GM12873 (cell line): ENCODE measurements at regions not wholly inside any gene's neighbourhood (a gene's known extent, or its start where the extent isn't known, plus 50 kb on each side); places are given as distances from the start of the nearest gene placed in this dataset.

Experiments
- CTCF ChIP-seq: IDR thresholded peaks from 2 replicates; pipeline ENCODE4 v1.5.1; 2012; ENCODE audit warnings: low read depth, mild to moderate bottlenecking, moderate library complexity, low read length, control low read depth; ENCODE audit not compliant: insufficient read depth; ENCODE audit errors: missing control alignments

- TF ChIP-seq CTCF, result no peak
Measured at GRCh38 chr9:99465231-99465907, 243.3 kb downstream of the SEC61B start.

DNA sequence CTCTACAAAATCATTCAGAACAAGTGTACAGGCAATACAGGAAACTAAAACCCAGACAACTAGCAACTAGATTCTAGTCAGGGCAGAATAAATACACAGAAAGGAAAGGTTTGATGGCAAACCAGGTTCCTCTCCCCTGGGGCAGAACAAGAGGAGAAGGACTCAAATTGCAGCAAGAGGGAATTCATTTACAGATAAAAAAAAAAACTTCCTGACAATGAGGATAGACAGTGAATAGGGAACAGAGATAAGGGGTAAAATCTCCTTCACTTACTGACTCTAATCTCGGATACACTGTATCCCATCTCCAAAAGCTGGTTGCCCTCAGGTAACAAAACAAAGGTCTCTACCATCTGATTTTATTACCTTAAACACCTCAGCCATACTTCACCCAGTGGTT, 244.0 kb downstream of the SEC61B start:
- no peak for TF ChIP-seq CTCF

GRCh38 chr9:99466781-99467180, 244.7 kb downstream of the SEC61B start:
- TF ChIP-seq CTCF, result no peak

GRCh38 chr9:99471033-99471432, 249.0 kb downstream of the SEC61B start:
- no peak for TF ChIP-seq CTCF

DNA sequence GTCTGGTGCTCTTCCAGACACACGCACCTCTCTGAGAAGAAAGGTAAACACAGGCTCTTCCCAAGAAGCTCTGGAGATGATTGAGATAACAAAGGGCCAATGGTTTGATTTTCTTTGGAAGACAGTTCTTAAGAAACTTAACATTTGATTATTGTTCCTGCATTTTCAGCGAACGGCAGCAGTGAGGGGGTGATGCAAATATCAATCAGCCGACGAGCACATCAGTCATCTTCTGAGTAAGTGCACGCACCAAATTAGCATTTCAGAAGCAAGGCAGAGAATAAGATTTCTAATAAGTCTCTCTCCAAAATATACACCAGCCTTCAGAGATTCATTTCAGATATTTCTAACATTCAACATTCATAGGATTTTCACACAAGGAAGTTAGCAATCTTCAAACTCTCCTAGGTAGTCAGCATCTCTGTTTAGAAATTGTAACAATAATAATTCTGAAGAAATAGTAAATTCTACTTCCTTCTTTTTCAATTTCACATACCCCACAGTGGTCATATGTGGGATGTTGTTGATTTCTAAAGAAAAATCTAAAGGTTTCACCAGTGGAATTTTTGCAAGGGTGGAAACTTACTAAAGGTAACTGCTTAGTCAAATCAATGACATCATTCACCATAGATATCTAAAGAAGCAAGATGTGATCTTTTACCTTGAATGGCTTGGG, 250.3 kb downstream of the SEC61B start:
- TF ChIP-seq CTCF, result no peak

DNA sequence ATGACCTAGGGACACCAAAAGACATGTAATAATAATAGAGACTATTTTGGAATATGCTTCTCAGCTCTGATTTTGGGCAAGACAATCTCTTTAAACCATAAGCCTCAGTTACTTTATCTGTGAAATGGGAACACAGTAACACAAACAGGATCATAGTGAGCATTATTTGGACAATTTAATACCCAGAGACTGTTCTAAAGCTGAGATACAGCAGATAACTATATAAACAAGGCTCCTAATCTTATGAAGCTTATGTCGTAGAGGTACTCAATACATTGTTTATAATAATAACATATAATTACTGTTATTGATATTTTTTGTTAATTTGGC, 250.8 kb downstream of the SEC61B start:
- no peak for TF ChIP-seq CTCF

GRCh38 chr9:99474186-99474585, 252.1 kb downstream of the SEC61B start:
- TF ChIP-seq CTCF, result no peak
